PC-9 (cell line): ENCODE measurements at regions not wholly inside any gene's neighbourhood (a gene's known extent, or its start where the extent isn't known, plus 50 kb on each side); places are given as distances from the start of the nearest gene placed in this dataset.
A peak's percentile ranks its signal among the peaks of the same experiment; 100 is the strongest.

Experiments
- BruUV-seq: library from RNA; stranded (reverse); fragments of 400-500 nt; replicated peaks from 2 replicates; lab custom pipeline; 2021; lab: Mats Ljungman, UMichigan
- CTCF ChIA-PET: fragments of 300-600 bp; sonication (Branson Sonifier 250); formaldehyde crosslinking; loops from one replicate; lab custom pipeline; 2022; ENCODE audit warnings: antibody characterized with exemption; lab: Charles Lee
- POLR2A ChIA-PET: fragments of 300-600 bp; sonication (Branson Sonifier 250); formaldehyde crosslinking; loops from one replicate; lab custom pipeline; 2022; ENCODE audit warnings: antibody characterized with exemption; ENCODE audit not compliant: unreplicated experiment; lab: Charles Lee
- DNase-seq, 2 experiments: peaks; one replicate each; pipeline versions ENCODE4 v3.0.0 to v3.0.0-alpha.2; 2015 to 2022; ENCODE audit warnings: mixed read lengths in 1 of 2
- H2AFZ ChIP-seq: fragments of 200-600 bp; sonication (generic); 2 replicates; pipeline ENCODE4 v1.8.1; 2017; ENCODE audit warnings: antibody characterized with exemption
- H3F3A ChIP-seq: fragments of 200-600 bp; sonication (generic); 2 replicates; pipeline ENCODE4 v1.8.1; 2017; ENCODE audit warnings: antibody characterized with exemption, mild to moderate bottlenecking, low read depth; ENCODE audit not compliant: insufficient read depth
- H3K27ac ChIP-seq: fragments of 200-600 bp; sonication (generic); 2 replicates; pipeline ENCODE4 v1.6.1; 2016; ENCODE audit warnings: mixed run types
- H3K27me3 ChIP-seq: fragments of 200-600 bp; sonication (generic); 2 replicates; pipeline ENCODE4 v1.6.1; 2016; ENCODE audit warnings: low read depth, mixed run types; ENCODE audit not compliant: insufficient read depth
- H3K36me3 ChIP-seq: fragments of 200-600 bp; sonication (generic); 2 replicates; pipeline ENCODE4 v1.6.1; 2016; ENCODE audit warnings: low read depth, mixed run types
- H3K4me1 ChIP-seq: fragments of 200-600 bp; sonication (generic); replicated peaks from 2 replicates; pipeline ENCODE4 v1.6.1; 2016; ENCODE audit warnings: mixed run types; ENCODE audit not compliant: insufficient read depth
- H3K4me2 ChIP-seq: fragments of 200-600 bp; sonication (generic); 2 replicates; pipeline ENCODE4 v1.6.1; 2017; ENCODE audit warnings: mixed run types
- H3K4me3 ChIP-seq: fragments of 200-600 bp; sonication (generic); 2 replicates; pipeline ENCODE4 v1.6.1; 2016; ENCODE audit warnings: mixed run types
- H3K79me2 ChIP-seq: fragments of 200-600 bp; sonication (generic); 2 replicates; pipeline ENCODE4 v1.6.1; 2017; ENCODE audit warnings: low read depth, mixed run types
- H3K9me2 ChIP-seq: fragments of 200-600 bp; sonication (generic); 2 replicates; pipeline ENCODE4 v1.8.1; 2017; ENCODE audit warnings: mild to moderate bottlenecking; ENCODE audit not compliant: insufficient read depth
- H3K9me3 ChIP-seq: fragments of 200-600 bp; sonication (generic); 2 replicates; pipeline ENCODE4 v1.8.1; 2016; ENCODE audit warnings: low read depth; ENCODE audit not compliant: insufficient read depth
- H4K20me1 ChIP-seq: fragments of 200-600 bp; sonication (generic); 2 replicates; pipeline ENCODE4 v1.8.1; 2017; ENCODE audit not compliant: insufficient read depth
- EZH2 ChIP-seq: fragments of 200-600 bp; sonication (generic); IDR thresholded peaks from 2 replicates; pipeline ENCODE4 v1.8.0; 2017; ENCODE audit warnings: antibody characterized with exemption, low read depth
- intact Hi-C: fragments of 100-400 bp; cut with micrococcal nuclease; formaldehyde crosslinking; loops from one replicate; pipeline ENCODE4 v1.10.0; 2022; ENCODE audit not compliant: unreplicated experiment
- TF ChIP-seq, protein P1 (sequence below): fragments of 200-600 bp; sonication (generic); conservative IDR thresholded peaks from 2 replicates; pipeline ENCODE4 v1.6.1; 2017; ENCODE audit warnings: mixed run types, antibody characterized with exemption, mild to moderate bottlenecking, moderate library complexity

- peak in 1 of 2 experiments; percentile 44 for DNase-seq
- H3K79me2 ChIP-seq, result no peaks in the 10 kb centered on the region
- TF ChIP-seq, protein P1, sequence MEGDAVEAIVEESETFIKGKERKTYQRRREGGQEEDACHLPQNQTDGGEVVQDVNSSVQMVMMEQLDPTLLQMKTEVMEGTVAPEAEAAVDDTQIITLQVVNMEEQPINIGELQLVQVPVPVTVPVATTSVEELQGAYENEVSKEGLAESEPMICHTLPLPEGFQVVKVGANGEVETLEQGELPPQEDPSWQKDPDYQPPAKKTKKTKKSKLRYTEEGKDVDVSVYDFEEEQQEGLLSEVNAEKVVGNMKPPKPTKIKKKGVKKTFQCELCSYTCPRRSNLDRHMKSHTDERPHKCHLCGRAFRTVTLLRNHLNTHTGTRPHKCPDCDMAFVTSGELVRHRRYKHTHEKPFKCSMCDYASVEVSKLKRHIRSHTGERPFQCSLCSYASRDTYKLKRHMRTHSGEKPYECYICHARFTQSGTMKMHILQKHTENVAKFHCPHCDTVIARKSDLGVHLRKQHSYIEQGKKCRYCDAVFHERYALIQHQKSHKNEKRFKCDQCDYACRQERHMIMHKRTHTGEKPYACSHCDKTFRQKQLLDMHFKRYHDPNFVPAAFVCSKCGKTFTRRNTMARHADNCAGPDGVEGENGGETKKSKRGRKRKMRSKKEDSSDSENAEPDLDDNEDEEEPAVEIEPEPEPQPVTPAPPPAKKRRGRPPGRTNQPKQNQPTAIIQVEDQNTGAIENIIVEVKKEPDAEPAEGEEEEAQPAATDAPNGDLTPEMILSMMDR, result no peak
- TF ChIP-seq EZH2, result no peak
- H3K9me3 ChIP-seq, result no peaks in the 10 kb centered on the region; the same call in 1 of the 2 replicates
- CTCF ChIA-PET, result no interaction called here
- H4K20me1 ChIP-seq, result no peaks in the 10 kb centered on the region
- 0 out of 2 replicates have a peak overlapping the region, but pooled peaks have one; percentile 32 for H2AFZ ChIP-seq
- intact Hi-C loops, result no loop called here
- peaks cover 12% of the 10 kb centered on the region for H3K4me1 ChIP-seq
- H3K9me2 ChIP-seq, result no peaks in the 10 kb centered on the region
- H3K27ac ChIP-seq, result peak overlapping the region; percentile 53; the same call in 1 of the 2 replicates
- H3F3A ChIP-seq, result no peaks in the 10 kb centered on the region
- POLR2A ChIA-PET, result no interaction called here
- no TSS peak for BruUV-seq
- no peak overlapping the region for H3K4me3 ChIP-seq
- no peaks in the 10 kb centered on the region for H3K27me3 ChIP-seq
- no peaks in the 10 kb centered on the region for H3K36me3 ChIP-seq
- peak overlapping the region; percentile 29 for H3K4me2 ChIP-seq
Measured at GRCh38 chr18:1708006-1708405, 803.3 kb downstream of the ADCYAP1 start.

DNA sequence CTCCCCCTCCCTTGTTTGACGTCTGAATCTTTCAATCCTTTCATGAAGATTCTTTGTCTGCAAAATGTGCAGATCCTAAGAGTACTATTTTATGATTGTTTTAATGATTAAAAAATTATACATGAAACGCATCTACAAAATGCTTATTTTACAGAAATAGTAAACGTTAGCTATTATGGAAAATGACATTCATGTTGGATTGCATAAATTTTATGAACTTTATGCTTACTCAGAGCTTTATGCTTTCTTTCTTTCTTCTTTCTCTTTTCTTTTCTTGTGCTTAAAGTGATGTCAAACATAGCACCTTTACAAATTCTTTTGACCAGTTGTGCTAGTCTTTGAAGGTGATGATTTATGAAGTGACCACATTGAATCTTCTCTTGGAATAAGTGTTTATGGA lies 805.4 kb downstream of the ADCYAP1 start:
- ChIA-PET CTCF (no interaction called here), POLR2A (no interaction called here)
- H2AFZ ChIP-seq, result no peak overlapping the region
- H3F3A ChIP-seq, result no peaks in the 10 kb centered on the region
- no peak overlapping the region for H3K4me3 ChIP-seq
- H3K9me3 ChIP-seq, result no peaks in the 10 kb centered on the region; the same call in 1 of the 2 replicates
- no peak for DNase-seq
- H3K4me1 ChIP-seq, result peaks cover 12% of the 10 kb centered on the region
- H3K4me2 ChIP-seq, result no peak overlapping the region
- no peak for TF ChIP-seq EZH2
- TF ChIP-seq, protein P1, result no peak
- no peak overlapping the region for H3K27ac ChIP-seq
- no peaks in the 10 kb centered on the region for H3K9me2 ChIP-seq
- no peaks in the 10 kb centered on the region for H4K20me1 ChIP-seq
- intact Hi-C loops, result no loop called here
- H3K36me3 ChIP-seq, result no peaks in the 10 kb centered on the region
- no TSS peak for BruUV-seq
- no peaks in the 10 kb centered on the region for H3K27me3 ChIP-seq
- H3K79me2 ChIP-seq, result no peaks in the 10 kb centered on the region

GRCh38 chr18:1732143-1732542 lies 827.5 kb downstream of the ADCYAP1 start:
- intact Hi-C loops, result loop anchor here (10.0 kb wide), 1 partner anchor 63 kb away; no protein-coding TSS in a partner anchor
- CTCF ChIA-PET, result no interaction called here

More at GRCh38 chr18:1732143-1732542, 827.5 kb downstream of the ADCYAP1 start:
- Histone ChIP-seq H3K27ac (no peak overlapping the region), H3K4me3 (no peak overlapping the region), H3K9me3 (no peaks in the 10 kb centered on the region), H3K4me2 (no peak overlapping the region), H3K36me3 (no peaks in the 10 kb centered on the region), H3F3A (no peaks in the 10 kb centered on the region), H3K79me2 (no peaks in the 10 kb centered on the region), H2AFZ (0 out of 2 replicates have a peak overlapping the region, but pooled peaks have one; percentile 2), H3K27me3 (no peaks in the 10 kb centered on the region), H3K4me1 (no peaks in the 10 kb centered on the region), H4K20me1 (no peaks in the 10 kb centered on the region), H3K9me2 (no peaks in the 10 kb centered on the region)
- POLR2A ChIA-PET, result no interaction called here
- TF ChIP-seq EZH2, result no peak
- TF ChIP-seq, protein P1, result no peak
- no peak for DNase-seq
- no TSS peak for BruUV-seq
